C1 segment of cervical spinal cord (tissue), 14 donors: ENCODE measurements at regions not wholly inside any gene's neighbourhood (a gene's known extent, or its start where the extent isn't known, plus 50 kb on each side); places are given as distances from the start of the nearest gene placed in this dataset.

Experiments
- DNase-seq, 14 donors: peaks; one replicate each; lab custom pipeline; 2025; lab: John Stamatoyannopoulos, UW

DNA sequence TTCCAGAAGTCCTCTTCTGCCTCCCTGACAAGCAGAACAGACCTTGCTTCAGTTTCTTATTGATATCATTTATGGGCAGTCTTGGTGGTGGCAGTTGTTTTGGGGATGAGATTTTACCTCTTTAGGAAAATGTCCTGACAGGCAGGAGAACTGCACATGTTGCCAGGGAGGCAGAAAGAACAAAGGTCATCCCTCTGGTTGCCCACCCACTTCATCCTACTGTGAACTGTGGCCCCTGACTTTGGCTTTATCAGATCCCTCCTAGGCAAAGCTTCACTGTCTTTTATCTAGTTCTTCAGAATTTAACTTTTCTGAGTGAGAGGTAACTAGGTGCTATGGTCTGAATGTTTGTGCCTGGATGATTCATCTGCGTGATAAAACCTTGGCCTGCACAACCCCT is 2071.3 kb upstream of the CELF4 start:
- no peak for DNase-seq

DNA sequence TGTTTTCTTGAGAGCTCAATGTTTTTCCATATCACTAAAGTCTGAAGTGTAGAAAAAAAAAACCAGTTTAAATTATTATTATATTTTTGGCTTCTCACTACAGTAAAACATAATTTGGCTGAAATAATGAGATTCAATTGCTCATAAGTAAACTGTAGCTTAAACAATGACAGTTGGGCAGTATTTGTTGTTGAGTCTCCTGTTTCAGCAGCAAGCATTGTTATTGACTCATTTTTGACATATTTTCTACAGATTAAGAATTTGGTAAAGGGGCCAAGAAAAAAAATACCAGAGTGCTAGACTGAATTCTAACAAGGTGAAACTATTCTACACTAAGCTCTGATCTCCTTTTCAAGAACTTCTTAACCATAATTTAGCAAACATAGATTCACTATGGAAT is 2070.4 kb upstream of the CELF4 start:
- no peak for DNase-seq

DNA sequence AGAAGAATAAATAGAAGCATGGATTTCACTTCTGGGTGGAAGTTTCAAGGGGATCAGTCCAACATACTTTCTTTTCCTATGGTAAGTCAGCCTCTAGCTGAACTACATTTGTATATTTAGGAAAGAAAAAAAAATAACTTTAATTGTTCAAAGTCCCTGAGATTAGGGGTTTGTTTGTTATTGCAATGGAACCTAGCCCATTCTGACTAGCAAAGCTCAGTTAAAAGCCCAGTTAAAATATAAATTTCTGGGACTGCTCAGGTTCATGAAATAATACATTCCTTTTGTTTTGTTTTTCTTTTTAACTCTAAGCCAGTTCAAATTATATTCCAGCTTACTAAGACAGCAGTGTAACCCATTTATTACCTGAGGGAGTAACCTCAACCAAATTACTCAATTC is 2069.6 kb upstream of the CELF4 start:
- no peak for DNase-seq

- no peak for DNase-seq
These were observed 2062.3 kb upstream of the CELF4 start for GRCh38 chr18:39627936-39628335.

- no peak for DNase-seq
These were observed 2059.4 kb upstream of the CELF4 start for GRCh38 chr18:39624961-39625360.

- no peak for DNase-seq
These were observed 2056.8 kb upstream of the CELF4 start for GRCh38 chr18:39622431-39622830.

DNA sequence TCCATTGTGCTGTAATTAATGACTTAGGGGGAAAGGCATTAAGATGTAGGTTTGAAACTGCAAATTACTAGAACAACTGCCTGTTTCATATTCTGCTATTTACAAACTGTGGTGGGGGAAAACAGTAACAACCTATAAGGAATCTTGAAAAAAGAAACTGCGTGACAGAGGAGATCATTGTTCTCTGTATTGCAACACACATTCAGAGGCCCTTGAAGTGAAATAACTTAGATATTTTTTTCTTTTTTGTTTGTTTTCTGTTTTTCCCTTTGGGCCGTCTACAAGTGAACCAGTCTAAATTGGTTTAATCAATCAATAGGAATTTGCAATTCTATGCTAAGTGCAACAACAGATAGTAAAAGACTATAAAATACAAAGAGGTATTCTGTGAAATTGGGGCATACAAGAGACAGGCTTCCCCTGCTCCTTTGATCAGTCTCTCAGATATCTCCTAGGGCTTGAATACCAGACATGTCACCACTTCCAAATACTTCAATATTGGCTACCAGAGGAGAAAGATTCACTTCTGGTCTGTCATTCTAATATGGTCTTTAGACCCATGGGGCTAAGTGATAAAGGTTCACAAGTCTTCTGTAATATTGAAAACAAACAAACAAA is 2055.1 kb upstream of the CELF4 start:
- no peak for DNase-seq

GRCh38 chr18:39618265-39619003 is 2052.8 kb upstream of the CELF4 start:
- DNase-seq = no peak

DNA sequence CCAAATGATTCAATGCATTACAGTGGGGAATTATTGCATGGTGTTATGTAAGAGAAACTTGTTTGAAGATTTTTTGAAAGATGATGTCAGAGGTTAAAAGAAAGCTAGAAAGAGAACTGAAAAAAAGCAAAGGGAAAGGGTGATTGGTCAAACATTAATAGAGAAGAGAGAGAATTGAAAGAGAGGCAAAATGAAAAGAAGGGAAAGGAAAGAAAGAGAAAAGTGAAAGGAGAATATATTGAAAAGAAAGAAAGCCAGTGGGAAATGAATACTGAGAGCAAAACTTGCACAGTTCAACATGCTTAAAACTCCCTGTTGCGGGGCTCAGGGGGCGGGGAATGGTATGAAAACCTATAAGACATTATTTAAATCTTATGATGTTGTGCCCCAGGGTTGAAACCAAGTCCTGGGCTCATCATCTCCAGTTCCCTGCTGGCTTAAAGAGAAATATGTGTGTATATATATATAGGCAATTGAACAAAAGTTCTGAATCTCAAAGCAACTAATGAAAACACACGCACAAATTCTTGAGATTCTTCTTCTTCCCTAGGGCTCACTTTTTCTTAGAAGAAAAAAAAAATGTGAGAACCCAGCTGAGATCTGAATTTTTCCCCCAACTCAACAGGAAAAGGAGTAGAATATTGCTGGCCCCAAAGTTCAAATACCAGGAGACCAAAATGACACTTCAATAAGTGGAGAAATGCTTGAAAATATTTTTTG is 2045.9 kb upstream of the CELF4 start:
- no peak for DNase-seq

- DNase-seq = no peak
These were observed 2041.4 kb upstream of the CELF4 start for GRCh38 chr18:39607034-39607433.

- no peak for DNase-seq
These were observed 2039.2 kb upstream of the CELF4 start for GRCh38 chr18:39604836-39605235.

DNA sequence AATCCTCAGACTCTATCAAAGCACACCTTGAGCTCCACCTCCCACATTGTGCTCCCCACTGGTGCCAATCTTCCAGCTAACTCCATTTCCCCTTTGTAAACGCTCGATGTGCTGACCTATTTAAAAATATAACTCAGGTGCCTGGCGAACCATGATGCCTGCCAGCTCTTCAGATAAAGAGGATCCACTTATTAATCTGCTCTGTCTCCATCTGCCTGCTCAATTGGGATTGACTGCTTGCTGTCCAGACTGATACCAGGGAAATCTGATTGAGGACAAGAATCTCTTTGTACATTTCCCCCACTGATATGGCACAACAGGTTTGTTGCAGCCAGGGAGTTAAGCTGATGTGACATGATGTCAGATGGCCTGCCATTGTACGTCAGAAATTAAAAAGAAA is 2036.5 kb upstream of the CELF4 start:
- DNase-seq = no peak

DNA sequence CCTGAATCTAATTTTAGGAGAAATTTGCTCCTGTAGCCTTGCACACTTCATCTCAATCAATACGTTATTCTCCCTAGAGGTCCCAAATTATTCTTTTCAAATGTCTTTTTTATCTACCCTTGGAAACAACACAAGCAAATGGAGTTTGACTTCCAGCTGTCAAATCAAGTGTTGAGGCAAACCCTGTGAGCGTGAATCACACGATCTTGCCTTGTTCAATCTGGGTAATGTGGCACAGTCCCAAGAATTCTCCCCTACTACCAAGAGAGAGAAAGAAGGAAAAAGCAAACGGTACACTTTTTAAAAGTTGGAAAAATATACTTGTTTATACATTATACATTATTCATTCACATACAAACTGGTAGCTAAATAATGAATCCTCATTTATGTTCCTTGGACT is 2035.3 kb upstream of the CELF4 start:
- no peak for DNase-seq

DNA sequence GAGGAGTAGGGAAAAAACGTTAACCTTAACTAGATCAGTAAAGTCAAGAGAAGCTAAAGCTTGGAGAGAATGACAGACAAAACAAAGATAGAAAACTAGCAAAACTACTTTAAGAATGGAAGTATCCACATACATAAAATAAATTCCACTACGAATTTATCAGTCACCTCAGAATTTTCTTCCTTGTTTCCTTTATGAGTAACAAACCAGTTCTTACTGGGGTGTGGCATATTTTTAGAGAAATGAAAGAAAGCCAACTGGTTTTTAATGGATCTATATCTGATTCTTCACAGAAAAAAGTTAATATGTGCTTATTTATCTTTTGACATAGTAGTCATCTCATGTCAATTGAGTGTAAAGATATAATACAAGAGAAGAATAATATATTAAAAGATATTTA is 2033.7 kb upstream of the CELF4 start:
- no peak for DNase-seq

DNA sequence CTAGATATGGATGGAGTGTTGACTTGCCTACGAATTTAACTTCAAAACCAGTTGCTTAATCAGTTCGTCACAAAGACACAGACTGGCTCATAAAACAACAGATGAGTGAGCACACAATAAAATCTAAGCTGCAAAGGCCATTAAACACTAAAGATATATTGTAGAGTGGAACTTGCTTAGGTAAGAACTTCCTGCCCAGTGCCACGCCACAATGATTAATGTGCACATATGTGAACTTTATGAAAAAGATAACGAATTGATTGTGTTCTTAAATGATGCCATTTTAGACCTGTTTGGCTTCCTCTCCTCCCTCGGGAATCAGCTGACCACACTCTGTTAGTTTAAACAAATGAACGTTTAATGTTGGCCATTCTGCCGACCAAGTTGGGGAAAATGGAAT is 2031.3 kb upstream of the CELF4 start:
- no peak for DNase-seq

GRCh38 chr18:39596221-39596620 is 2030.6 kb upstream of the CELF4 start:
- no peak for DNase-seq

DNA sequence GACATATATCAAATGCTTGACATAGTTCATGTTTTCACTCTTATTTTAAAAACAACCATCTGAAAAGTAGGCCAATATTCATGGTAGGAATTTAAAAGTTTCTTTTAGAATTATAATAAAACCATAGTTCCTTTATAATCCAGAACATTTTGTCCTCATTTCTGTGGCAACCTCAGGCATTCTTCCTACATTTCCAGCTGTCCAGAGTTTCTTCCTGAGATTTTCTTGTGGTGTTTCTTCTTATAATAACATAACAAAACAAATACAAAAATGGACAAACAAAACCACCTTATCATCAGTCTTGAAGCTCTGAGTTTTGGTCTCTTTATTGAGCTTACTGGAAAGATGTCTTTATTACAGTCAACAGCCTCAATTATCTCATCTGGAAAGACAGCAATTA is 2028.6 kb upstream of the CELF4 start:
- DNase-seq = no peak

DNA sequence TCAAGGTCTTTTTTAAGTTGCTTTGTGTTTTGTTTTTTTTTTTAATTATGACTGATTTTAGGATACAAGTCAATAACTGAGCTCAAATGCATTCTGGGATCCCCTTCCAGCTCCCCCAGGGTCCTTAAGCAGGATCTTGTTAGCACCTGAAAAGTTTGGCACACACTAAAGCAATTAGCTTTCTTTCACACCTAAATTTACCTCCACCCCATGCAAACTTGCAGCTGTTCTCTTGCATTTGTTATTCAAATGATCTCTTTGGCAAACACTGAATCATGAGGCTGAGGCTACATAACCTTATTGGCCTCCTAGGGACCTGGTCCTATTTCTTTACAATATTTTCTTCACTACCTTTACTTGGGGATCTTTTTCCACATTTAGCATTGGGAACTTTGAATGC is 2026.1 kb upstream of the CELF4 start:
- no peak for DNase-seq

- DNase-seq = no peak
These were observed 2023.9 kb upstream of the CELF4 start for GRCh38 chr18:39589496-39589895.

DNA sequence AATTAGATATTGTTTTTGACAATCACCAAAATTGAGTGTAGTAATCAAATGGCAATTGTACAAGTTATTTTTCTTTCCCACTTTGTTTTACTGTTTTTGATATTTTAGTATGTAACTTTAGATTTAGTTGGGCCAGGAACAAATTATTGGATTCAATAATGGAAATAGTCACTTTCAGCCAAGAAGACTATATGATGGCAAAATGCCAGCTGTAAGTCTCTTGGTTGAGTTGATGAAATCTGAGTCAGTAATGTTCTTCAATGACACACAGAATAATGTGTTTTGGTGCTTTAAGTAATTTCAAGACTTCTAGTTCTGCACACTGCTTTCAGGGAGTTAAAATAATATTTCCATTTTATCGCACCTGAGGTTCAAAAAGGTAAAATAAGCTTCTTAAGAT is 2022.0 kb upstream of the CELF4 start:
- DNase-seq = no peak

GRCh38 chr18:39586741-39587140 is 2021.1 kb upstream of the CELF4 start:
- no peak for DNase-seq

DNA sequence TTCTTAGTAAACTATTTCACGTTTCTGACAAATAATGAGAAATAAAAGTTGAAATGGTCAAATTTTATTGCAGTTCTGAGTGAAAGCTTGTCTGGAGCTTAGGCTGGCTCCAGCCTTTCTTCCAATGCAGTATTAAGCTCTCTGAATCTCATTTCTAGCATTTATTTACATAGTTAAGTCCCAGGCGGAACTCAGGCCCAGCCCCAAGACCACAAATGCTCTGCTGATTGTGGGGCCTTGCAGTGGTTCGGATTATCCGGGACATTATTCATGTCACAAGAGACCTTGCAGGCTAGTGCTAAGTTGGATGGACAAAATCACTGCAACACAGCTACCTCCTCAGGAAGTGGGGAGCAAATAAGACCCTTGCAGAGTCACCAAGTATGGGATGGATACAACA is 2009.3 kb upstream of the CELF4 start:
- DNase-seq = no peak

DNA sequence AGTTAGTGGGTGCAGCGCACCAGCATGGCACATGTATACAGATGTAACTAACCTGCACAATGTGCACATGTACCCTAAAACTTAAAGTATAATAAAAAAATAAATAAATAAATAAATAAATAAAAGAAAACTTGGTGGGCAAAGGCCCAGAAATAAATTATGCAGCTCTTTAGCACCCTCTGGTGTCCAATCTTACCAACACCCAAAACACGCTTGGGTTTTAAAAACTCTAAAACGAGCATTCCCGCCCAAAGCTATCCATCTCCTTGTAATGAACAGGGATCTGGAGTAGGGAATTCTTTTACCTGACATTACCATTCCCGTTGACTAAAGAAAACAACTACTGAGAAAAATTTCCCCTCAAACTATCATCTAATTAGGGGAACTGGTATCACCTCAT is 2005.9 kb upstream of the CELF4 start:
- DNase-seq = no peak
